HCT116 (cell line): ENCODE measurements at regions not wholly inside any gene's neighbourhood (a gene's known extent, or its start where the extent isn't known, plus 50 kb on each side); places are given as distances from the start of the nearest gene placed in this dataset.

ENCODE experiments used
- ATAC-seq: fragments of 200-7000 bp; cut with Tn5 transposase; 2 replicates; pipeline ENCODE4 v1.9.1; 2020; ENCODE audit warnings: mild to moderate bottlenecking, moderate library complexity
- BruUV-seq: library from RNA; stranded (reverse); fragments of 400-500 nt; replicated peaks from 2 replicates; lab custom pipeline; 2021; lab: Mats Ljungman, UMichigan
- CTCF ChIA-PET: fragments of 300-600 bp; sonication (Branson Sonifier 250); formaldehyde crosslinking; loops from one replicate; lab custom pipeline; 2021; ENCODE audit warnings: antibody characterized with exemption; lab: Charles Lee
- POLR2A ChIA-PET: fragments of 300-600, 350-600 bp; sonication (Branson Sonifier 250); formaldehyde crosslinking; loops from one replicate; lab custom pipeline; 2021; ENCODE audit warnings: antibody characterized with exemption; lab: Charles Lee
- RAD21 ChIA-PET, 2 experiments: fragments of 300-600 bp; sonication (Branson Sonifier 250); formaldehyde crosslinking; loops; one replicate each; lab custom pipeline; 2023; ENCODE audit warnings: low total read pairs in 2 of 2; ENCODE audit not compliant: uncharacterized antibody in 2 of 2, unreplicated experiment in 2 of 2, low non-redundant PET in 1 of 2; lab: Charles Lee
- DNase-seq: peaks from one replicate; pipeline ENCODE4 v3.0.0-alpha.2; 2010; ENCODE audit warnings: low read depth, low spot score
- H2AFZ ChIP-seq: fragments of 200-600 bp; shearing (Covaris generic), sonication (generic); 2 replicates; pipeline ENCODE4 v1.6.1; 2017; ENCODE audit warnings: low read depth, mixed run types, mixed read lengths, antibody characterized with exemption, low read length; ENCODE audit not compliant: poor library complexity, severe bottlenecking
- H3K27ac ChIP-seq: 2 replicates; pipeline ENCODE4 v1.5.1; 2012; ENCODE audit warnings: low read depth, low read length
- H3K27me3 ChIP-seq: fragments of 200-600 bp; sonication (generic); 2 replicates; pipeline ENCODE4 v1.6.1; 2016; ENCODE audit warnings: mixed run types, low read length, mixed read lengths; ENCODE audit not compliant: insufficient read depth
- H3K36me3 ChIP-seq, 2 experiments: fragments of 200-500 bp in 1 of 2; fragments of 200-600 bp in 1 of 2; sonication (Bioruptor generic) in 1 of 2; sonication (generic) in 1 of 2; 2 replicates each; pipeline versions ENCODE4 v1.5.1 to v1.6.1; 2014 to 2016; ENCODE audit warnings: low read length in 2 of 2, inconsistent platforms in 1 of 2, mixed read lengths in 1 of 2, mixed run types in 1 of 2; ENCODE audit not compliant: insufficient read depth in 2 of 2, control insufficient read depth in 1 of 2
- H3K4me1 ChIP-seq, 2 experiments: fragments of 200-600 bp in 1 of 2; sonication (generic) in 1 of 2; 2 replicates each; pipeline versions ENCODE4 v1.5.1 to v1.6.1; 2012 to 2017; ENCODE audit warnings: low read length in 2 of 2, inconsistent platforms in 1 of 2, mild to moderate bottlenecking in 1 of 2, mixed read lengths in 1 of 2, mixed run types in 1 of 2, moderate library complexity in 1 of 2; ENCODE audit not compliant: insufficient read depth in 2 of 2, control insufficient read depth in 1 of 2
- H3K4me2 ChIP-seq: fragments of 200-600 bp; sonication (generic); 2 replicates; pipeline ENCODE4 v1.6.1; 2017; ENCODE audit warnings: mixed run types, low read length, mixed read lengths
- H3K4me3 ChIP-seq, 2 experiments: fragments of 200-600 bp in 1 of 2; sonication (generic) in 1 of 2; replicated peaks in 1 of 2; 2 replicates each; pipeline ENCODE4 v1.5.1; 2011 to 2016; ENCODE audit warnings: low read length in 2 of 2, control low read depth in 1 of 2, low read depth in 1 of 2, mild to moderate bottlenecking in 1 of 2, mixed read lengths in 1 of 2, mixed run types in 1 of 2
- H3K79me2 ChIP-seq: fragments of 200-600 bp; sonication (generic); 2 replicates; pipeline ENCODE4 v1.6.1; 2017; ENCODE audit warnings: mild to moderate bottlenecking, mixed run types, low read length, moderate library complexity, mixed read lengths; ENCODE audit not compliant: insufficient read depth
- H3K9ac ChIP-seq: fragments of 200-600 bp; sonication (generic); 2 replicates; pipeline ENCODE4 v1.6.1; 2016; ENCODE audit warnings: low read length, mixed read lengths
- H3K9me2 ChIP-seq: fragments of 200-600 bp; sonication (generic), shearing (Covaris generic); 2 replicates; pipeline ENCODE4 v1.6.1; 2017; ENCODE audit warnings: mixed run types, mild to moderate bottlenecking, moderate library complexity; ENCODE audit not compliant: insufficient read depth
- H3K9me3 ChIP-seq, 2 experiments: fragments of 200-500 bp in 1 of 2; fragments of 200-600 bp in 1 of 2; sonication (Bioruptor generic) in 1 of 2; sonication (generic) in 1 of 2; 2 replicates each; pipeline ENCODE4 v1.6.1; 2014 to 2017; ENCODE audit warnings: low read length in 2 of 2, mixed read lengths in 2 of 2, inconsistent platforms in 1 of 2, low read depth in 1 of 2, mild to moderate bottlenecking in 1 of 2, mixed run types in 1 of 2, moderate library complexity in 1 of 2; ENCODE audit not compliant: control insufficient read depth in 1 of 2, insufficient read depth in 1 of 2
- H4K20me1 ChIP-seq: fragments of 200-600 bp; sonication (generic), shearing (Covaris generic); 2 replicates; pipeline ENCODE4 v1.6.1; 2017; ENCODE audit warnings: mixed run types, mild to moderate bottlenecking, moderate library complexity; ENCODE audit not compliant: insufficient read depth
- ATF3 ChIP-seq: IDR thresholded peaks from 2 replicates; pipeline ENCODE4 v1.6.1; 2012
- CBX3 ChIP-seq: IDR thresholded peaks from 2 replicates; pipeline ENCODE4 v1.6.1; 2012; ENCODE audit warnings: low read depth
- CEBPB ChIP-seq: IDR thresholded peaks from 2 replicates; pipeline ENCODE4 v1.6.1; 2012; ENCODE audit warnings: low read depth
- EGR1 ChIP-seq: IDR thresholded peaks from 2 replicates; pipeline ENCODE4 v1.6.1; 2012; ENCODE audit warnings: low read depth
- ELF1 ChIP-seq: IDR thresholded peaks from 2 replicates; pipeline ENCODE4 v1.6.1; 2012; ENCODE audit warnings: low read depth, borderline replicate concordance
- EZH2 ChIP-seq: fragments of 200-600 bp; sonication (generic); IDR thresholded peaks from 2 replicates; pipeline ENCODE4 v1.6.1; 2017; ENCODE audit warnings: antibody characterized with exemption, mixed run types
- EZH2phosphoT487 ChIP-seq: fragments of 200-600 bp; IDR thresholded peaks from 2 replicates; pipeline ENCODE4 v1.6.1; 2018; ENCODE audit warnings: antibody characterized with exemption, borderline replicate concordance
- JUND ChIP-seq: IDR thresholded peaks from 2 replicates; pipeline ENCODE4 v1.6.1; 2012
- MAX ChIP-seq: IDR thresholded peaks from 2 replicates; pipeline ENCODE4 v1.6.1; 2012
- POLR2A ChIP-seq: IDR thresholded peaks from 2 replicates; pipeline ENCODE4 v1.7.0; 2011; ENCODE audit warnings: borderline replicate concordance; ENCODE audit not compliant: insufficient read depth, insufficient read length; ENCODE audit errors: extremely low read depth
- POLR2AphosphoS5 ChIP-seq: IDR thresholded peaks from 2 replicates; pipeline ENCODE4 v1.6.1; 2011; ENCODE audit warnings: mild to moderate bottlenecking, low read depth, low read length, moderate library complexity
- RAD21 ChIP-seq: IDR thresholded peaks from 2 replicates; pipeline ENCODE4 v1.6.1; 2012; ENCODE audit warnings: low read depth, mild to moderate bottlenecking
- REST ChIP-seq: IDR thresholded peaks from 2 replicates; pipeline ENCODE4 v1.6.1; 2012; ENCODE audit warnings: low read depth
- SIN3A ChIP-seq: IDR thresholded peaks from 2 replicates; pipeline ENCODE4 v1.6.1; 2012; ENCODE audit warnings: low read depth
- SP1 ChIP-seq: IDR thresholded peaks from 2 replicates; pipeline ENCODE4 v1.6.1; 2012; ENCODE audit warnings: low read depth
- SRF ChIP-seq: IDR thresholded peaks from 2 replicates; pipeline ENCODE4 v1.6.1; 2012; ENCODE audit warnings: low read depth
- TCF7L2 ChIP-seq: IDR thresholded peaks from 2 replicates; pipeline ENCODE4 v1.7.0; 2011; ENCODE audit warnings: borderline replicate concordance, inconsistent platforms; ENCODE audit not compliant: insufficient read depth, insufficient read length; ENCODE audit errors: extremely low read depth
- YY1 ChIP-seq: IDR thresholded peaks from 2 replicates; pipeline ENCODE4 v1.6.1; 2011; ENCODE audit warnings: low read length, low read depth, moderate library complexity, mild to moderate bottlenecking; ENCODE audit not compliant: insufficient replicate concordance; ENCODE audit errors: extremely low read depth
- ZFX ChIP-seq: fragments of 450-650 bp; IDR thresholded peaks from 2 replicates; pipeline ENCODE4 v1.6.1; 2017
- ZNF274 ChIP-seq: fragments of 200-500 bp; sonication (Bioruptor generic); IDR thresholded peaks from 2 replicates; pipeline ENCODE4 v1.6.1; 2014; ENCODE audit warnings: mild to moderate bottlenecking, low read depth, low read length, inconsistent platforms
- intact Hi-C: fragments of 100-400 bp; cut with micrococcal nuclease; formaldehyde crosslinking; loops from 2 replicates; pipeline ENCODE4 v1.10.0; 2022

GRCh38 chr3:55300701-55301100, 186.4 kb downstream of the WNT5A start:
- H3K4me3 ChIP-seq, result no peak overlapping the region
- H3K79me2 ChIP-seq, result no peaks in the 10 kb centered on the region
- no TSS peak for BruUV-seq
- TF ChIP-seq EGR1 (no peak), EZH2phosphoT487 (no peak), SIN3A (no peak), MAX (no peak), ZFX (no peak), CBX3 (no peak), SP1 (no peak), ELF1 (no peak), EZH2 (no peak), SRF (no peak), POLR2A (no peak), POLR2AphosphoS5 (no peak)
- TF ChIP-seq, all 23 proteins: peak for 0
- POLR2A ChIA-PET, result no interaction called here
- Histone ChIP-seq H3K9ac (no peak overlapping the region), H3K4me1 (no peaks in the 10 kb centered on the region), H3K27ac (no peak overlapping the region), H3K36me3 (no peaks in the 10 kb centered on the region), H3K4me2 (no peak overlapping the region), H3K27me3 (no peaks in the 10 kb centered on the region), H3K9me3 (peaks cover 0 to 12% of the 10 kb centered on the region in 2 experiments; a peak in 2 of 4 replicates), H2AFZ (no peak overlapping the region), H4K20me1 (no peaks in the 10 kb centered on the region), H3K9me2 (no peaks in the 10 kb centered on the region)
- RAD21 ChIA-PET, result no interaction called here
- intact Hi-C loops, result no loop called here
- DNase-seq, result no peak
- CTCF ChIA-PET, result no interaction called here
- ATAC-seq, result no peak

GRCh38 chr3:55297706-55298105, 189.4 kb downstream of the WNT5A start:
- no peak for ATAC-seq
- no peaks in the 10 kb centered on the region for H3K79me2 ChIP-seq
- TF ChIP-seq POLR2A, result no peak
- no peak for TF ChIP-seq YY1
- no peak for TF ChIP-seq EGR1
- TF ChIP-seq REST, result no peak
- TF ChIP-seq ELF1, result no peak
- TF ChIP-seq TCF7L2, result no peak
- TF ChIP-seq MAX, result no peak
- no peak for TF ChIP-seq CEBPB
- TF ChIP-seq RAD21, result no peak
- TF ChIP-seq ATF3, result no peak
- no peak for TF ChIP-seq JUND
- TF ChIP-seq ZNF274, result no peak

More at GRCh38 chr3:55297706-55298105, 189.4 kb downstream of the WNT5A start:
- Histone ChIP-seq H3K36me3 (no peaks in the 10 kb centered on the region), H3K27me3 (no peaks in the 10 kb centered on the region), H3K27ac (no peak overlapping the region), H3K9me2 (no peaks in the 10 kb centered on the region), H4K20me1 (no peaks in the 10 kb centered on the region), H2AFZ (no peak overlapping the region), H3K4me3 (no peak overlapping the region), H3K4me1 (no peaks in the 10 kb centered on the region), H3K9me3 (peaks cover under 1 to 12% of the 10 kb centered on the region in 2 experiments; a peak in 2 of 4 replicates), H3K9ac (no peak overlapping the region), H3K4me2 (no peak overlapping the region)
- CTCF ChIA-PET, result no interaction called here
- DNase-seq, result no peak
- RAD21 ChIA-PET, result no interaction called here
- intact Hi-C loops, result no loop called here
- POLR2A ChIA-PET, result no interaction called here
- BruUV-seq, result no TSS peak
